Adrenal gland (tissue), 5 donors: ENCODE measurements at regions not wholly inside any gene's neighbourhood (a gene's known extent, or its start where the extent isn't known, plus 50 kb on each side); places are given as distances from the start of the nearest gene placed in this dataset.

Experiments used
- CTCF ChIP-seq, 6 experiments: fragments of 450-650 bp in 4 of 6; fragments of 200-600 bp in 2 of 6; sonication (generic) in 1 of 6; IDR thresholded peaks; 1 replicate in 5 of 6; 2 replicates in 1 of 6; pipeline versions ENCODE4 v1.5.1 to v1.8.0; 2016 to 2021; ENCODE audit warnings: antibody characterized with exemption in 6 of 6, mild to moderate bottlenecking in 2 of 6, moderate library complexity in 1 of 6
- POLR2A ChIP-seq, 2 donors: fragments of 450-650 bp; IDR thresholded peaks; one replicate each; pipeline ENCODE4 v1.6.1; 2017; ENCODE audit warnings: antibody characterized with exemption in 2 of 2, mild to moderate bottlenecking in 2 of 2, moderate library complexity in 1 of 2
- donor health status: DM: no; HTN: no; CAD: no.

- TF ChIP-seq POLR2A (IDR thresholded peaks at IDR 0.05) (no peak), CTCF (IDR thresholded peaks at IDR 0.05) (no peak)
Measured at GRCh38 chr3:72279068-72279604, 494.2 kb upstream of the PROK2 start.
